A549 (cell line): ENCODE measurements at regions not wholly inside any gene's neighbourhood (a gene's known extent, or its start where the extent isn't known, plus 50 kb on each side); places are given as distances from the start of the nearest gene placed in this dataset.
A peak's percentile ranks its signal among the peaks of the same experiment; 100 is the strongest.

ENCODE experiments used
- ATAC-seq, 2 experiments: fragments of 200-7000 bp in 1 of 2; fragments of >200 bp in 1 of 2; cut with Nextera tagmentation in 1 of 2; cut with Tn5 transposase in 1 of 2; 3 replicates each; pipeline versions ENCODE4 v1.8.0 to v1.9.1; 2018 to 2020; ENCODE audit warnings: mild to moderate bottlenecking in 1 of 2, moderate library complexity in 1 of 2
- CTCF ChIA-PET: fragments of 300-600 bp; sonication (Branson Sonifier 250); formaldehyde crosslinking; extraction: SDS; loops from one replicate; lab custom pipeline; 2021; ENCODE audit warnings: antibody characterized with exemption, inconsistent platforms; lab: Yijun Ruan, JAX
- POLR2A ChIA-PET: fragments of 350-600 bp; formaldehyde crosslinking; extraction: SDS; loops from one replicate; lab custom pipeline; 2021; ENCODE audit warnings: antibody characterized with exemption, inconsistent platforms; lab: Yijun Ruan, JAX
- DNase-seq, 2 experiments: peaks; one replicate each; pipeline versions ENCODE4 v3.0.0 to v3.0.0-alpha.2; 2011 to 2016; ENCODE audit warnings: low read depth in 1 of 2, low spot score in 1 of 2
- FAIRE-seq: peaks from 2 replicates; lab custom pipeline; 2011; peaks lifted over from hg19 to GRCh38; lab: Jason Lieb, UNC
- H3K27ac ChIP-seq, 2 experiments: fragments of >200 bp; sonication (Bioruptor Twin); formaldehyde crosslinking; 3 replicates each; pipeline ENCODE4 v1.5.1; 2016 to 2017
- H3K4me1 ChIP-seq: fragments of >200 bp; sonication (Bioruptor Twin); formaldehyde crosslinking; 3 replicates; pipeline ENCODE4 v1.6.1; 2016
- H3K4me2 ChIP-seq: fragments of >200 bp; sonication (Bioruptor Twin); formaldehyde crosslinking; 3 replicates; pipeline ENCODE4 v1.6.1; 2016
- H3K4me3 ChIP-seq: fragments of >200 bp; sonication (Bioruptor Twin); formaldehyde crosslinking; 3 replicates; pipeline ENCODE4 v1.5.1; 2016
- H3K9me3 ChIP-seq: fragments of >200 bp; sonication (Bioruptor Twin); formaldehyde crosslinking; 3 replicates; pipeline ENCODE4 v1.6.1; 2016
- ATOH8 ChIP-seq: fragments of 250-450 bp; sonication (Bioruptor Pico); IDR thresholded peaks from 2 replicates; pipeline ENCODE4 v1.5.0; 2020; ENCODE audit warnings: low read depth, mild to moderate bottlenecking, moderate library complexity
- BCL3 ChIP-seq: fragments of >200 bp; sonication (Bioruptor Twin); formaldehyde crosslinking; IDR thresholded peaks from 3 replicates; pipeline ENCODE4 v1.6.1; 2016
- CBX2 ChIP-seq: fragments of 200-600 bp; sonication (generic); IDR thresholded peaks from 2 replicates; pipeline ENCODE4 v1.6.1; 2016; ENCODE audit warnings: low read depth, mild to moderate bottlenecking, borderline replicate concordance
- CEBPB ChIP-seq, 2 experiments: fragments of >200 bp in 1 of 2; sonication (Bioruptor Twin) in 1 of 2; formaldehyde crosslinking in 1 of 2; IDR thresholded peaks; 2 replicates each; pipeline ENCODE4 v1.6.1; 2012 to 2016
- CHD2 ChIP-seq: fragments of 150-350 bp; IDR thresholded peaks from 2 replicates; pipeline ENCODE4 v1.6.1; 2014; ENCODE audit warnings: low read length; ENCODE audit not compliant: partially characterized antibody
- EHF ChIP-seq: fragments of 250-450 bp; sonication (Bioruptor Pico); IDR thresholded peaks from 2 replicates; pipeline ENCODE4 v1.5.0; 2020; ENCODE audit warnings: mild to moderate bottlenecking
- ELK1 ChIP-seq: fragments of 150-350 bp; IDR thresholded peaks from 2 replicates; pipeline ENCODE4 v1.6.1; 2014; ENCODE audit warnings: low read depth, mild to moderate bottlenecking, low read length
- EP300 ChIP-seq, 2 experiments: fragments of >200 bp; sonication (Bioruptor Twin); formaldehyde crosslinking; IDR thresholded peaks; 2 replicates in 1 of 2; 3 replicates in 1 of 2; pipeline ENCODE4 v1.6.1; 2016 to 2017
- ESRRA ChIP-seq: fragments of 150-350 bp; IDR thresholded peaks from 2 replicates; pipeline ENCODE4 v1.6.1; 2014; ENCODE audit warnings: mild to moderate bottlenecking, low read length, borderline replicate concordance
- FOSB ChIP-seq: fragments of 250-450 bp; sonication (Bioruptor Pico); IDR thresholded peaks from 2 replicates; pipeline ENCODE4 v1.5.0; 2020; ENCODE audit warnings: mild to moderate bottlenecking, moderate library complexity
- FOSL2 ChIP-seq, 2 experiments: fragments of 450-650 bp in 1 of 2; fragments of >200 bp in 1 of 2; sonication (Bioruptor Twin) in 1 of 2; formaldehyde crosslinking; IDR thresholded peaks; 2 replicates each; pipeline versions ENCODE4 v1.5.0 to v1.6.1; 2016 to 2020; ENCODE audit warnings: mild to moderate bottlenecking in 1 of 2, moderate library complexity in 1 of 2
- GATA3 ChIP-seq: IDR thresholded peaks from 2 replicates; pipeline ENCODE4 v1.6.1; 2012; ENCODE audit warnings: borderline replicate concordance
- HES2 ChIP-seq: fragments of >200 bp; sonication (Bioruptor Twin); formaldehyde crosslinking; IDR thresholded peaks from 2 replicates; pipeline ENCODE4 v1.6.1; 2016
- HMGXB4 ChIP-seq: fragments of 250-450 bp; sonication (Bioruptor Pico); IDR thresholded peaks from 2 replicates; pipeline ENCODE4 v1.5.0; 2021; ENCODE audit warnings: mild to moderate bottlenecking, moderate library complexity, borderline replicate concordance
- JUN ChIP-seq, 2 experiments: fragments of >200 bp; sonication (Bioruptor Twin); formaldehyde crosslinking; IDR thresholded peaks; 2 replicates in 1 of 2; 3 replicates in 1 of 2; pipeline ENCODE4 v1.6.1; 2016 to 2017
- JUNB ChIP-seq: fragments of >200 bp; sonication (Bioruptor Twin); formaldehyde crosslinking; IDR thresholded peaks from 2 replicates; pipeline ENCODE4 v1.6.1; 2016
- MAZ ChIP-seq: fragments of 150-350 bp; IDR thresholded peaks from 2 replicates; pipeline ENCODE4 v1.6.1; 2014; ENCODE audit warnings: antibody characterized with exemption, low read depth, low read length, borderline replicate concordance
- MYC ChIP-seq: IDR thresholded peaks from 2 replicates; pipeline ENCODE4 v1.6.1; 2012; ENCODE audit warnings: mild to moderate bottlenecking, inconsistent platforms, low read length, improper control_type of control experiment, borderline replicate concordance
- POLR2A ChIP-seq: IDR thresholded peaks from 2 replicates; pipeline ENCODE4 v1.6.1; 2012; ENCODE audit warnings: mild to moderate bottlenecking, low read length
- POLR2AphosphoS2 ChIP-seq: conservative IDR thresholded peaks from 2 replicates; pipeline ENCODE4 v1.6.1; 2012; ENCODE audit warnings: low read length, improper control_type of control experiment, inconsistent platforms
- RARB ChIP-seq: fragments of 250-450 bp; sonication (Bioruptor Pico); IDR thresholded peaks from 2 replicates; pipeline ENCODE4 v1.8.0; 2021; ENCODE audit warnings: mild to moderate bottlenecking, moderate library complexity
- SMC3 ChIP-seq: fragments of >200 bp; sonication (Bioruptor Twin); formaldehyde crosslinking; IDR thresholded peaks from 3 replicates; pipeline ENCODE4 v1.6.1; 2018; ENCODE audit warnings: inconsistent platforms
- TP53 ChIP-seq: fragments of 250-450 bp; sonication (Bioruptor Pico); IDR thresholded peaks from 2 replicates; pipeline ENCODE4 v1.5.0; 2021; ENCODE audit warnings: mild to moderate bottlenecking, moderate library complexity
- USF2 ChIP-seq: fragments of 450-650 bp; IDR thresholded peaks from 2 replicates; pipeline ENCODE4 v1.6.1; 2014; ENCODE audit warnings: antibody characterized with exemption
- ZSCAN20 ChIP-seq: fragments of 250-450 bp; sonication (Bioruptor Pico); IDR thresholded peaks from 2 replicates; pipeline ENCODE4 v1.8.0; 2022; ENCODE audit warnings: mild to moderate bottlenecking, moderate library complexity
- WGBS: methylation state at CpG from one replicate; pipeline ENCODE4 v1.1.6; 2017; ENCODE audit errors: missing lambda C conversion rate; 5-methylcytosine and 5-hydroxymethylcytosine counted together

GRCh38 chr12:45112306-45112705, 61.4 kb upstream of the DBX2 start:
- ChIA-PET CTCF (no interaction called here), POLR2A (no interaction called here)
- FAIRE-seq (no peak), DNase-seq (no peak), ATAC-seq (no peak)
- no peak overlapping the region for H3K4me2 ChIP-seq
- no peak overlapping the region for H3K4me3 ChIP-seq
- no peak overlapping the region for H3K27ac ChIP-seq
- TF ChIP-seq MYC (no peak), EHF (CRISPR knock-in tag) (no peak), EP300 (IDR thresholded peaks at IDR 0.05) (no peak), CEBPB (IDR thresholded peaks at IDR 0.05) (no peak), BCL3 (no peak), CBX2 (no peak), CHD2 (no peak), USF2 (no peak), ZSCAN20 (CRISPR knock-in tag) (no peak), SMC3 (no peak), ESRRA (no peak), JUN (IDR thresholded peaks at IDR 0.05) (no peak), ATOH8 (CRISPR knock-in tag) (no peak), TP53 (CRISPR knock-in tag) (no peak), RARB (no peak), FOSB (CRISPR knock-in tag) (no peak), HMGXB4 (no peak), HES2 (no peak), POLR2A (no peak), POLR2AphosphoS2 (no peak)
- no peaks in the 10 kb centered on the region for H3K4me1 ChIP-seq
- WGBS, result 11% methylated on average over 2 of the region's 2 CpGs
- H3K9me3 ChIP-seq, result no peaks in the 10 kb centered on the region

GRCh38 chr12:45121224-45121623, 70.3 kb upstream of the DBX2 start:
- CTCF ChIA-PET, result interaction anchor here (1.0 kb wide), 1 partner anchor 172 kb away, joined by 3 read pairs; no protein-coding TSS in a partner anchor
- Histone ChIP-seq H3K4me1 (no peaks in the 10 kb centered on the region), H3K27ac (no peak overlapping the region), H3K4me2 (no peak overlapping the region), H3K4me3 (no peak overlapping the region), H3K9me3 (no peaks in the 10 kb centered on the region)
- DNase-seq (peak in 1 of 2 experiments; percentile 19), FAIRE-seq (no peak), ATAC-seq (peak in 1 of 2 experiments; percentile 40; a peak in 2 of 6 replicates)
- POLR2A ChIA-PET, result no interaction called here
- 43% methylated on average over 2 of the region's 2 CpGs for WGBS
- no peak for TF ChIP-seq GATA3
- no peak for TF ChIP-seq ELK1
- TF ChIP-seq JUNB, result no peak
- no peak for TF ChIP-seq MAZ
- no peak for TF ChIP-seq FOSL2 (IDR thresholded peaks at IDR 0.05)
- TF ChIP-seq FOSL2 (CRISPR knock-in tag; IDR thresholded peaks at IDR 0.05), result no peak
- TF ChIP-seq SMC3, result no peak
- no peak for TF ChIP-seq TP53 (CRISPR knock-in tag)
